ES-I3 (cell line): ENCODE measurements at regions not wholly inside any gene's neighbourhood (a gene's known extent, or its start where the extent isn't known, plus 50 kb on each side); places are given as distances from the start of the nearest gene placed in this dataset.

ENCODE experiments used
- H3K36me3 ChIP-seq: 2 replicates; pipeline ENCODE4 v1.6.1; 2013; ENCODE audit warnings: mild to moderate bottlenecking, low read length, control low read depth, moderate library complexity; ENCODE audit not compliant: insufficient read depth
- H3K4me1 ChIP-seq: 2 replicates; pipeline ENCODE4 v1.6.1; 2013; ENCODE audit warnings: mild to moderate bottlenecking, control low read depth, low read length; ENCODE audit not compliant: insufficient read depth
- H3K9ac ChIP-seq: 2 replicates; pipeline ENCODE4 v1.6.1; 2013; ENCODE audit warnings: low read depth, mild to moderate bottlenecking, low read length, moderate library complexity
- H3K9me3 ChIP-seq: 2 replicates; pipeline ENCODE4 v1.6.1; 2013; ENCODE audit warnings: mild to moderate bottlenecking, low read length, moderate library complexity; ENCODE audit not compliant: control insufficient read depth, insufficient read depth

GRCh38 chr2:64329848-64330247 is 124.1 kb upstream of the LGALSL start:
- H3K9me3 ChIP-seq: no peaks in the 10 kb centered on the region
- no peaks in the 10 kb centered on the region for H3K36me3 ChIP-seq
- no peak overlapping the region for H3K9ac ChIP-seq
- peaks cover 19% of the 10 kb centered on the region for H3K4me1 ChIP-seq

GRCh38 chr2:64330281-64331113 is 123.5 kb upstream of the LGALSL start:
- no peaks in the 10 kb centered on the region for H3K36me3 ChIP-seq
- peaks cover 19% of the 10 kb centered on the region for H3K4me1 ChIP-seq
- no peaks in the 10 kb centered on the region for H3K9me3 ChIP-seq
- H3K9ac ChIP-seq: no peak overlapping the region

- Histone ChIP-seq H3K36me3 (no peaks in the 10 kb centered on the region), H3K9ac (peak overlapping the region; percentile 4; the same call in 1 of the 2 replicates), H3K9me3 (no peaks in the 10 kb centered on the region), H3K4me1 (peaks cover 19% of the 10 kb centered on the region)
These were observed 122.8 kb upstream of the LGALSL start for GRCh38 chr2:64331114-64331645.

- Histone ChIP-seq H3K4me1 (peaks cover 19% of the 10 kb centered on the region), H3K9ac (no peak overlapping the region), H3K36me3 (no peaks in the 10 kb centered on the region), H3K9me3 (no peaks in the 10 kb centered on the region)
These were observed 121.9 kb upstream of the LGALSL start for GRCh38 chr2:64331849-64332699.

GRCh38 chr2:64336171-64336570 is 117.8 kb upstream of the LGALSL start:
- Histone ChIP-seq H3K9ac (no peak overlapping the region), H3K9me3 (no peaks in the 10 kb centered on the region), H3K36me3 (no peaks in the 10 kb centered on the region), H3K4me1 (peaks cover 17% of the 10 kb centered on the region)

GRCh38 chr2:64337314-64337713 is 116.6 kb upstream of the LGALSL start:
- Histone ChIP-seq H3K9ac (no peak overlapping the region), H3K9me3 (no peaks in the 10 kb centered on the region), H3K4me1 (peaks cover 8% of the 10 kb centered on the region), H3K36me3 (no peaks in the 10 kb centered on the region)

GRCh38 chr2:64338108-64338507 is 115.9 kb upstream of the LGALSL start:
- H3K9me3 ChIP-seq: no peaks in the 10 kb centered on the region
- no peaks in the 10 kb centered on the region for H3K36me3 ChIP-seq
- H3K4me1 ChIP-seq: peaks cover 8% of the 10 kb centered on the region
- H3K9ac ChIP-seq: no peak overlapping the region

- peaks cover 8% of the 10 kb centered on the region for H3K4me1 ChIP-seq
- no peaks in the 10 kb centered on the region for H3K9me3 ChIP-seq
- no peak overlapping the region for H3K9ac ChIP-seq
- no peaks in the 10 kb centered on the region for H3K36me3 ChIP-seq
These were observed 115.0 kb upstream of the LGALSL start for GRCh38 chr2:64338910-64339500.

- Histone ChIP-seq H3K9ac (no peak overlapping the region), H3K4me1 (peaks cover 8% of the 10 kb centered on the region), H3K36me3 (no peaks in the 10 kb centered on the region), H3K9me3 (no peaks in the 10 kb centered on the region)
These were observed 112.5 kb upstream of the LGALSL start for GRCh38 chr2:64341461-64341860.

GRCh38 chr2:64342195-64343099 is 111.5 kb upstream of the LGALSL start:
- no peak overlapping the region for H3K9ac ChIP-seq
- H3K4me1 ChIP-seq: peaks cover 8% of the 10 kb centered on the region
- H3K36me3 ChIP-seq: no peaks in the 10 kb centered on the region
- H3K9me3 ChIP-seq: no peaks in the 10 kb centered on the region

- Histone ChIP-seq H3K9me3 (no peaks in the 10 kb centered on the region), H3K4me1 (no peaks in the 10 kb centered on the region), H3K36me3 (no peaks in the 10 kb centered on the region), H3K9ac (no peak overlapping the region)
These were observed 108.9 kb upstream of the LGALSL start for GRCh38 chr2:64344999-64345576.

GRCh38 chr2:64345998-64346397 is 108.0 kb upstream of the LGALSL start:
- Histone ChIP-seq H3K9ac (no peak overlapping the region), H3K4me1 (no peaks in the 10 kb centered on the region), H3K9me3 (no peaks in the 10 kb centered on the region), H3K36me3 (no peaks in the 10 kb centered on the region)

- Histone ChIP-seq H3K4me1 (no peaks in the 10 kb centered on the region), H3K9ac (no peak overlapping the region), H3K9me3 (no peaks in the 10 kb centered on the region), H3K36me3 (no peaks in the 10 kb centered on the region)
These were observed 105.4 kb upstream of the LGALSL start for GRCh38 chr2:64348386-64349130.
